GM23338 (cell line): ENCODE measurements at regions not wholly inside any gene's neighbourhood (a gene's known extent, or its start where the extent isn't known, plus 50 kb on each side); places are given as distances from the start of the nearest gene placed in this dataset.

Experiments used
- CREB1 ChIP-seq: fragments of 250-450 bp; sonication (Bioruptor Pico); IDR thresholded peaks from 2 replicates; pipeline ENCODE4 v1.5.0; 2020; ENCODE audit warnings: low read depth, mild to moderate bottlenecking, moderate library complexity
- EZH2 ChIP-seq: fragments of 200-600 bp; sonication (generic); IDR thresholded peaks from one replicate; pipeline ENCODE4 v1.8.0; 2017; ENCODE audit warnings: antibody characterized with exemption, mild to moderate bottlenecking, low read depth; ENCODE audit not compliant: unreplicated experiment
- EZH2phosphoT487 ChIP-seq: fragments of 200-600 bp; sonication (generic); IDR thresholded peaks from one replicate; pipeline ENCODE4 v1.8.1; 2018; ENCODE audit warnings: antibody characterized with exemption; ENCODE audit not compliant: unreplicated experiment
- NANOG ChIP-seq: IDR thresholded peaks from 2 replicates; pipeline ENCODE4 v1.6.1; 2016; ENCODE audit warnings: antibody characterized with exemption, borderline replicate concordance
- POLR2AphosphoS5 ChIP-seq: IDR thresholded peaks from 2 replicates; pipeline ENCODE4 v1.6.1; 2016; ENCODE audit warnings: antibody characterized with exemption, low read depth
- ZNF114 ChIP-seq: fragments of 250-450 bp; sonication (Bioruptor Pico); IDR thresholded peaks from 2 replicates; pipeline ENCODE4 v1.5.0; 2020; ENCODE audit warnings: mild to moderate bottlenecking, moderate library complexity
- TF ChIP-seq, protein P1 (sequence below), 2 experiments: fragments of 200-600 bp in 1 of 2; sonication (generic) in 1 of 2; conservative IDR thresholded peaks; 2 replicates each; pipeline versions ENCODE4 v1.5.1 to v1.6.1; 2016 to 2017; ENCODE audit warnings: antibody characterized with exemption in 2 of 2, low read depth in 2 of 2, mild to moderate bottlenecking in 2 of 2, moderate library complexity in 1 of 2
- TF ChIP-seq, protein P2 (sequence below): IDR thresholded peaks from one replicate; pipeline ENCODE4 v1.6.1; 2018; ENCODE audit warnings: antibody characterized with exemption; ENCODE audit not compliant: unreplicated experiment

DNA sequence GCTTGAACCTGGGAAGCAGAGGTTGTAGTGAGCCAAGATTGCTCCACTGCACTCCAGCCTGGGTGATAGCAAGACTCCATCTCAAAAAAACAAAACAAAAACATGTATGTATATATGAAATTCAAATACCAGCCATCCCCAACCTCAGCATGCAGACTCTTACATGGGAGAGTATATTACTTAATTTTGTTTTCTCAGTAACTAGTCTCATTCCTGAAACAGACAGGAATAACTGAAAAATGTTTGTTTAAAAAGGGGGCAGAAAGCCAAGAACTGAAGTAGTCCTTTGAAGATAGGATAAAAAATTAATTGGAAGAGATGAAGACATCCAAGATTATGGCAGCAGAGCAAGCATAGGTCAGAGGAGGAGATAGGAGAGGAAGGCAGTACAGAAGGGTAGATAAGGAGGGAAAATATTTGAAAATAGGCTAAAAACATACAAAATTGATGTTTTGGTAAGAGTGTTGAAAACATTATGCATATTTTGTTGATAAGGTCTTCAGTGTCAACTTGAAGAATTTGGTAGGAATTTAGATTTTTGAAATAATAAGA lies 309.9 kb downstream of the MAT2B start:
- TF ChIP-seq, protein P1, sequence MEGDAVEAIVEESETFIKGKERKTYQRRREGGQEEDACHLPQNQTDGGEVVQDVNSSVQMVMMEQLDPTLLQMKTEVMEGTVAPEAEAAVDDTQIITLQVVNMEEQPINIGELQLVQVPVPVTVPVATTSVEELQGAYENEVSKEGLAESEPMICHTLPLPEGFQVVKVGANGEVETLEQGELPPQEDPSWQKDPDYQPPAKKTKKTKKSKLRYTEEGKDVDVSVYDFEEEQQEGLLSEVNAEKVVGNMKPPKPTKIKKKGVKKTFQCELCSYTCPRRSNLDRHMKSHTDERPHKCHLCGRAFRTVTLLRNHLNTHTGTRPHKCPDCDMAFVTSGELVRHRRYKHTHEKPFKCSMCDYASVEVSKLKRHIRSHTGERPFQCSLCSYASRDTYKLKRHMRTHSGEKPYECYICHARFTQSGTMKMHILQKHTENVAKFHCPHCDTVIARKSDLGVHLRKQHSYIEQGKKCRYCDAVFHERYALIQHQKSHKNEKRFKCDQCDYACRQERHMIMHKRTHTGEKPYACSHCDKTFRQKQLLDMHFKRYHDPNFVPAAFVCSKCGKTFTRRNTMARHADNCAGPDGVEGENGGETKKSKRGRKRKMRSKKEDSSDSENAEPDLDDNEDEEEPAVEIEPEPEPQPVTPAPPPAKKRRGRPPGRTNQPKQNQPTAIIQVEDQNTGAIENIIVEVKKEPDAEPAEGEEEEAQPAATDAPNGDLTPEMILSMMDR (conservative IDR thresholded peaks at IDR 0.05; ENCODE audit: low read depth in 2 of 2), result no peak
- TF ChIP-seq POLR2AphosphoS5 (no peak), NANOG (no peak), EZH2phosphoT487 (no peak), EZH2 (no peak), ZNF114 (CRISPR knock-in tag) (no peak), CREB1 (CRISPR knock-in tag) (no peak)
- TF ChIP-seq, protein P2, sequence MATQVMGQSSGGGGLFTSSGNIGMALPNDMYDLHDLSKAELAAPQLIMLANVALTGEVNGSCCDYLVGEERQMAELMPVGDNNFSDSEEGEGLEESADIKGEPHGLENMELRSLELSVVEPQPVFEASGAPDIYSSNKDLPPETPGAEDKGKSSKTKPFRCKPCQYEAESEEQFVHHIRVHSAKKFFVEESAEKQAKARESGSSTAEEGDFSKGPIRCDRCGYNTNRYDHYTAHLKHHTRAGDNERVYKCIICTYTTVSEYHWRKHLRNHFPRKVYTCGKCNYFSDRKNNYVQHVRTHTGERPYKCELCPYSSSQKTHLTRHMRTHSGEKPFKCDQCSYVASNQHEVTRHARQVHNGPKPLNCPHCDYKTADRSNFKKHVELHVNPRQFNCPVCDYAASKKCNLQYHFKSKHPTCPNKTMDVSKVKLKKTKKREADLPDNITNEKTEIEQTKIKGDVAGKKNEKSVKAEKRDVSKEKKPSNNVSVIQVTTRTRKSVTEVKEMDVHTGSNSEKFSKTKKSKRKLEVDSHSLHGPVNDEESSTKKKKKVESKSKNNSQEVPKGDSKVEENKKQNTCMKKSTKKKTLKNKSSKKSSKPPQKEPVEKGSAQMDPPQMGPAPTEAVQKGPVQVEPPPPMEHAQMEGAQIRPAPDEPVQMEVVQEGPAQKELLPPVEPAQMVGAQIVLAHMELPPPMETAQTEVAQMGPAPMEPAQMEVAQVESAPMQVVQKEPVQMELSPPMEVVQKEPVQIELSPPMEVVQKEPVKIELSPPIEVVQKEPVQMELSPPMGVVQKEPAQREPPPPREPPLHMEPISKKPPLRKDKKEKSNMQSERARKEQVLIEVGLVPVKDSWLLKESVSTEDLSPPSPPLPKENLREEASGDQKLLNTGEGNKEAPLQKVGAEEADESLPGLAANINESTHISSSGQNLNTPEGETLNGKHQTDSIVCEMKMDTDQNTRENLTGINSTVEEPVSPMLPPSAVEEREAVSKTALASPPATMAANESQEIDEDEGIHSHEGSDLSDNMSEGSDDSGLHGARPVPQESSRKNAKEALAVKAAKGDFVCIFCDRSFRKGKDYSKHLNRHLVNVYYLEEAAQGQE, result no peak
